ENCODE measurements at regions not wholly inside any gene's neighbourhood (a gene's known extent, or its start where the extent isn't known, plus 50 kb on each side); places are given as distances from the start of the nearest gene placed in this dataset.

GRCh38 chr18:40993363-40993762 lies 961.7 kb upstream of the PIK3C3 start:
- no peak for ATAC-seq (ENCODE audit: insufficient number of reproducible peaks, low FRiP score, low read depth)
- no peak for DNase-seq (ENCODE audit: low spot score)
- Histone ChIP-seq H3K9me3 (no peaks in the 10 kb centered on the region), H3K4me3 (no peak overlapping the region), H3K4me1 (ENCODE audit: control insufficient read depth in 1 of 2, low read depth in 2 of 2) (no peaks in the 10 kb centered on the region), H3K36me3 (no peaks in the 10 kb centered on the region), H3K27me3 (replicated peaks; ENCODE audit: insufficient read depth) (no peaks in the 10 kb centered on the region), H3K27ac (no peak overlapping the region)
- TF ChIP-seq, protein P1, sequence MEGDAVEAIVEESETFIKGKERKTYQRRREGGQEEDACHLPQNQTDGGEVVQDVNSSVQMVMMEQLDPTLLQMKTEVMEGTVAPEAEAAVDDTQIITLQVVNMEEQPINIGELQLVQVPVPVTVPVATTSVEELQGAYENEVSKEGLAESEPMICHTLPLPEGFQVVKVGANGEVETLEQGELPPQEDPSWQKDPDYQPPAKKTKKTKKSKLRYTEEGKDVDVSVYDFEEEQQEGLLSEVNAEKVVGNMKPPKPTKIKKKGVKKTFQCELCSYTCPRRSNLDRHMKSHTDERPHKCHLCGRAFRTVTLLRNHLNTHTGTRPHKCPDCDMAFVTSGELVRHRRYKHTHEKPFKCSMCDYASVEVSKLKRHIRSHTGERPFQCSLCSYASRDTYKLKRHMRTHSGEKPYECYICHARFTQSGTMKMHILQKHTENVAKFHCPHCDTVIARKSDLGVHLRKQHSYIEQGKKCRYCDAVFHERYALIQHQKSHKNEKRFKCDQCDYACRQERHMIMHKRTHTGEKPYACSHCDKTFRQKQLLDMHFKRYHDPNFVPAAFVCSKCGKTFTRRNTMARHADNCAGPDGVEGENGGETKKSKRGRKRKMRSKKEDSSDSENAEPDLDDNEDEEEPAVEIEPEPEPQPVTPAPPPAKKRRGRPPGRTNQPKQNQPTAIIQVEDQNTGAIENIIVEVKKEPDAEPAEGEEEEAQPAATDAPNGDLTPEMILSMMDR (IDR thresholded peaks at IDR 0.05), result no peak

GRCh38 chr18:40987581-40987980 lies 967.5 kb upstream of the PIK3C3 start:
- ATAC-seq (ENCODE audit: insufficient number of reproducible peaks, low FRiP score, low read depth) (no peak), DNase-seq (ENCODE audit: low spot score) (no peak)
- TF ChIP-seq, protein P1 (IDR thresholded peaks at IDR 0.05), result no peak
- Histone ChIP-seq H3K27me3 (replicated peaks; ENCODE audit: insufficient read depth) (no peaks in the 10 kb centered on the region), H3K4me1 (ENCODE audit: control insufficient read depth in 1 of 2, low read depth in 2 of 2) (no peaks in the 10 kb centered on the region), H3K36me3 (no peaks in the 10 kb centered on the region), H3K4me3 (no peak overlapping the region), H3K9me3 (no peaks in the 10 kb centered on the region), H3K27ac (no peak overlapping the region)

GRCh38 chr18:40985436-40985835 lies 969.6 kb upstream of the PIK3C3 start:
- no peaks in the 10 kb centered on the region for H3K27me3 ChIP-seq (replicated peaks; ENCODE audit: insufficient read depth)
- H3K27ac ChIP-seq, result no peak overlapping the region
- no peak overlapping the region for H3K4me3 ChIP-seq
- DNase-seq (ENCODE audit: low spot score) (no peak), ATAC-seq (ENCODE audit: insufficient number of reproducible peaks, low FRiP score, low read depth) (no peak)
- no peaks in the 10 kb centered on the region for H3K36me3 ChIP-seq
- no peaks in the 10 kb centered on the region for H3K4me1 ChIP-seq (ENCODE audit: control insufficient read depth in 1 of 2, low read depth in 2 of 2)
- TF ChIP-seq, protein P1 (IDR thresholded peaks at IDR 0.05), result no peak
- no peaks in the 10 kb centered on the region for H3K9me3 ChIP-seq

GRCh38 chr18:40984856-40985255 lies 970.2 kb upstream of the PIK3C3 start:
- Histone ChIP-seq H3K27me3 (replicated peaks; ENCODE audit: insufficient read depth) (no peaks in the 10 kb centered on the region), H3K9me3 (no peaks in the 10 kb centered on the region), H3K4me1 (ENCODE audit: control insufficient read depth in 1 of 2, low read depth in 2 of 2) (no peaks in the 10 kb centered on the region), H3K27ac (no peak overlapping the region), H3K4me3 (no peak overlapping the region), H3K36me3 (no peaks in the 10 kb centered on the region)
- TF ChIP-seq, protein P1 (IDR thresholded peaks at IDR 0.05), result no peak
- ATAC-seq (ENCODE audit: insufficient number of reproducible peaks, low FRiP score, low read depth) (no peak), DNase-seq (ENCODE audit: low spot score) (no peak)

- Histone ChIP-seq H3K4me1 (ENCODE audit: control insufficient read depth in 1 of 2, low read depth in 2 of 2) (no peaks in the 10 kb centered on the region), H3K27ac (no peak overlapping the region), H3K9me3 (no peaks in the 10 kb centered on the region), H3K27me3 (replicated peaks; ENCODE audit: insufficient read depth) (no peaks in the 10 kb centered on the region), H3K4me3 (no peak overlapping the region), H3K36me3 (no peaks in the 10 kb centered on the region)
- DNase-seq (ENCODE audit: low spot score) (no peak), ATAC-seq (ENCODE audit: insufficient number of reproducible peaks, low FRiP score, low read depth) (no peak)
- TF ChIP-seq, protein P1 (IDR thresholded peaks at IDR 0.05), result no peak
Observed at GRCh38 chr18:40983835-40984234, 971.2 kb upstream of the PIK3C3 start.
